HepG2 (cell line): ENCODE measurements at regions not wholly inside any gene's neighbourhood (a gene's known extent, or its start where the extent isn't known, plus 50 kb on each side); places are given as distances from the start of the nearest gene placed in this dataset.

Experiments
- ATAC-seq: fragments of 200-7000 bp; cut with Tn5 transposase; 3 replicates; pipeline ENCODE4 v1.9.1; 2020; ENCODE audit warnings: mild to moderate bottlenecking, moderate library complexity
- BruUV-seq: library from RNA; stranded (reverse); fragments of 400-500 nt; replicated peaks from 2 replicates; lab custom pipeline; 2021; lab: Mats Ljungman, UMichigan
- CTCF ChIA-PET: fragments of 300-600 bp; formaldehyde crosslinking; extraction: SDS; loops from one replicate; lab custom pipeline; 2021; ENCODE audit warnings: low total read pairs, inconsistent platforms, low intra/inter-chr PET ratio; lab: Yijun Ruan, JAX
- POLR2A ChIA-PET: fragments of 350-600 bp; sonication (Branson Sonifier 250); formaldehyde crosslinking; loops from one replicate; lab custom pipeline; 2020; ENCODE audit warnings: antibody characterized with exemption, inconsistent platforms; lab: Yijun Ruan, JAX
- DNase-seq: peaks from one replicate; pipeline ENCODE4 v3.0.0-alpha.2; 2015; ENCODE audit warnings: low spot score
- FAIRE-seq: peaks from 3 replicates; lab custom pipeline; 2011; peaks lifted over from hg19 to GRCh38; lab: Jason Lieb, UNC
- H2AFZ ChIP-seq: one replicate; pipeline ENCODE4 v1.6.1; 2011; ENCODE audit warnings: low read length, inconsistent platforms
- H3K27ac ChIP-seq: fragments of 300-600 bp; 3 replicates; pipeline ENCODE4 v1.8.0; 2011; ENCODE audit warnings: mixed run types, mild to moderate bottlenecking, mixed read lengths, low read length, inconsistent platforms; ENCODE audit not compliant: insufficient read depth; ENCODE audit errors: extremely low read length
- H3K27me3 ChIP-seq, 2 experiments: fragments of 200-600 bp in 1 of 2; 2 replicates in 1 of 2; 3 replicates in 1 of 2; pipeline versions ENCODE4 v1.6.0 to v1.8.0; 2011; ENCODE audit warnings: low read length in 2 of 2, mild to moderate bottlenecking in 2 of 2, moderate library complexity in 2 of 2, inconsistent platforms in 1 of 2; ENCODE audit not compliant: insufficient read depth in 2 of 2, control insufficient read depth in 1 of 2
- H3K36me3 ChIP-seq, 2 experiments: fragments of 200-600 bp in 1 of 2; replicated peaks in 1 of 2; 2 replicates in 1 of 2; 3 replicates in 1 of 2; pipeline versions ENCODE4 v1.5.1 to v1.8.0; 2011; ENCODE audit warnings: low read length in 2 of 2, inconsistent platforms in 1 of 2; ENCODE audit not compliant: insufficient read depth in 2 of 2, control insufficient read depth in 1 of 2
- H3K4me1 ChIP-seq: 2 replicates; pipeline ENCODE4 v1.5.1; 2012; ENCODE audit warnings: low read length, inconsistent platforms; ENCODE audit not compliant: insufficient read depth
- H3K4me2 ChIP-seq: 2 replicates; pipeline ENCODE4 v1.6.0; 2011; ENCODE audit warnings: low read depth, low read length, inconsistent platforms
- H3K4me3 ChIP-seq, 3 experiments: fragments of 200-600 bp in 1 of 3; sonication (generic), shearing (Covaris generic) in 1 of 3; replicated peaks in 1 of 3; 2 replicates each; pipeline ENCODE4 v1.5.1; 2011 to 2016; ENCODE audit warnings: low read length in 3 of 3, inconsistent platforms in 2 of 3, low read depth in 2 of 3, mild to moderate bottlenecking in 2 of 3, control low read depth in 1 of 3, mixed read lengths in 1 of 3; ENCODE audit not compliant: insufficient read depth in 1 of 3
- H3K79me2 ChIP-seq: one replicate; pipeline ENCODE4 v1.6.1; 2011; ENCODE audit warnings: low read length, inconsistent platforms; ENCODE audit not compliant: insufficient read depth
- H3K9ac ChIP-seq: 2 replicates; pipeline ENCODE4 v1.6.0; 2011; ENCODE audit warnings: mild to moderate bottlenecking, low read depth, low read length, inconsistent platforms; ENCODE audit not compliant: insufficient read depth
- H3K9me3 ChIP-seq: 2 replicates; pipeline ENCODE4 v1.5.1; 2012; ENCODE audit warnings: mild to moderate bottlenecking, low read length
- H4K20me1 ChIP-seq: 2 replicates; pipeline ENCODE4 v1.6.0; 2011; ENCODE audit warnings: inconsistent platforms, mild to moderate bottlenecking, low read length, moderate library complexity; ENCODE audit not compliant: insufficient read depth
- EEA1 ChIP-seq: sonication (generic); formaldehyde crosslinking; IDR thresholded peaks from 2 replicates; pipeline ENCODE4 v1.5.1; 2020; ENCODE audit warnings: mild to moderate bottlenecking, missing genetic modification reagents, borderline replicate concordance
- MYC ChIP-seq: sonication (generic); formaldehyde crosslinking; IDR thresholded peaks from 2 replicates; pipeline ENCODE4 v1.9.0; 2021; ENCODE audit warnings: missing genetic modification reagents, borderline replicate concordance
- NFATC3 ChIP-seq: sonication (generic); formaldehyde crosslinking; IDR thresholded peaks from 2 replicates; pipeline ENCODE4 v1.5.1; 2020; ENCODE audit warnings: mild to moderate bottlenecking, missing genetic modification reagents
- SP5 ChIP-seq: IDR thresholded peaks from 2 replicates; pipeline ENCODE4 v1.6.1; 2016; ENCODE audit warnings: low read depth, borderline replicate concordance
- STAG1 ChIP-seq: sonication (generic); formaldehyde crosslinking; IDR thresholded peaks from 2 replicates; pipeline ENCODE4 v1.4.0; 2020; ENCODE audit warnings: missing genetic modification reagents
- ZNF674 ChIP-seq: sonication (generic); formaldehyde crosslinking; IDR thresholded peaks from 2 replicates; pipeline ENCODE4 v1.5.0; 2020; ENCODE audit warnings: low read depth, mild to moderate bottlenecking, missing genetic modification reagents
- WGBS: methylation state at CpG from one replicate; pipeline ENCODE4 v1.1.6; 2017; ENCODE audit warnings: low lambda C conversion rate; 5-methylcytosine and 5-hydroxymethylcytosine counted together
- in situ Hi-C: cut with HindIII; loops from 2 replicates; pipeline ENCODE4 v1.10.0; 2017; ENCODE audit warnings: low pct_unique_long_range_greater_than_20kb; ENCODE audit not compliant: extremely low pct_ligation_motif_present
- intact Hi-C: fragments of 100-400 bp; cut with micrococcal nuclease; formaldehyde crosslinking; loops from one replicate; pipeline ENCODE4 v1.10.0; 2022; ENCODE audit not compliant: unreplicated experiment

DNA sequence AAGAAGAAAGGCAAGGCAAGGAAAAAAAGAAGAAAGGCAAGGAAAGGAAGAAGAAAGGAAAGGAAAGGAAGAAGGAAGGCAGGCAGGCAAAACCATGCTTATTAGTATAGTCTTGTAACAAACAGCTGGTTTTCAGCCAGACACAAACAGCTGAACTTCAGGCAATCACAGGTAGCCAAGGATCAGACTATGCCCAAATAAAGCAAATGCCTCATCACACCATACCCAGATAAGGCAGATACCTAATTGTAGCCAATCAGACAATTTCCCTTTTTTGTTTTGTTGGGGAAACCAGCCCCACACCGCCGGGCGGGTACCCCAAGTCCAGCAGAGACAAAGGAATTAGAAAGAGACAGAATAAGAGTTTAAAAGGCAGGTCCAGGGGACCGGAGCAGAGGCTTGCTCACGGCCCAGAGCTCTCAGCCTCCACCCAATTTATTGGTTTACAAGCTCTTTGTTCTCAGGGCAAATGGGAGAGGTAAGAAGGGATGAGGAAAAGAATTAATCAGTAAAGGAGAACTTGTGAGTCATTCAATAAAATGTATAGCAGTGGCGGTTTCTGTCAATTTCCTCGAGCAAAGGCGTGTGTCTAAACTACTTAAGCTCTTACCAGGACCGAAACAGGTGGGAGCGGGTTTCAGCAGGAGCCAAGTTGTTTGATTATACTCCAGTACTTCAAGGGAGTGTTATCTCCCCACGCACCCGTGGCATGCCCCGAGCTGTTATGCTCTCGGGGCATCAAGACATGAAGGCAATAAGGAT lies 886.8 kb downstream of the KCNT2 start:
- CTCF ChIA-PET, result no interaction called here
- H3K27ac ChIP-seq, result no peak overlapping the region
- DNase-seq, result no peak
- no peak overlapping the region for H3K9ac ChIP-seq
- no peaks in the 10 kb centered on the region for H3K36me3 ChIP-seq
- no peaks in the 10 kb centered on the region for H3K4me1 ChIP-seq
- 19% methylated on average over 12 of the region's 14 CpGs for WGBS
- H3K27me3 ChIP-seq, result no peaks in the 10 kb centered on the region
- in situ Hi-C loops (no loop called here), intact Hi-C loops (no loop called here)
- FAIRE-seq, result no peak
- H4K20me1 ChIP-seq, result no peaks in the 10 kb centered on the region
- no peak overlapping the region for H3K4me2 ChIP-seq
- POLR2A ChIA-PET, result no interaction called here
- no peaks in the 10 kb centered on the region for H3K9me3 ChIP-seq
- BruUV-seq, result no TSS peak
- ATAC-seq, result no peak
- no peak overlapping the region for H3K4me3 ChIP-seq
- no peak overlapping the region for H2AFZ ChIP-seq
- TF ChIP-seq ZNF674 (CRISPR knock-in tag), result no peak
- H3K79me2 ChIP-seq, result no peaks in the 10 kb centered on the region

DNA sequence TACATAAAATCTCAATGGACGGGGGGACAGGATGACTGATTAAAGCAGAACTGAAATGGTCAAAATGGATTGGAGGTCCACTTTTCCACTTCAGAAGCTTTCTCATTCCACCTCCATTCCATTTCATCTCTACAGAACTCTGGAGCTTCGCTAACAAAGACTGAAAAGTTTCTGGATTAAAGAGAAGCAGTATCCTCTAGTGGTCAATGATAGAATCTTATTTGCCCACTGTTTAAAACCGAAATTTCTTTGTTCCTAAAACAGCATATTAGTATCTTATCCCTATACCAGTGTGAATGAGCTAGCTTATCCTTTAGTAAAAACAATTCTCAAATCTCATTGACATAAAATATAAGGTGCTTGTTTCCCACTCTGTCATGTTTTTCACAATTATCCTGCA lies 890.6 kb downstream of the KCNT2 start:
- intact Hi-C loops, result no loop called here
- TF ChIP-seq STAG1 (CRISPR knock-in tag), result peak; percentile 25; the same call in 1 of the 2 replicates
- no peak for TF ChIP-seq EEA1 (CRISPR knock-in tag)
- no peak for TF ChIP-seq MYC (CRISPR knock-in tag)
- TF ChIP-seq NFATC3 (CRISPR knock-in tag), result no peak
- TF ChIP-seq SP5 (CRISPR knock-in tag), result no peak
- H2AFZ ChIP-seq, result no peak overlapping the region

More for the DNA sequence above, 890.6 kb downstream of the KCNT2 start:
- Histone ChIP-seq H3K27ac (no peak overlapping the region), H3K27me3 (no peaks in the 10 kb centered on the region; a peak in 1 of 5 replicates), H3K36me3 (no peaks in the 10 kb centered on the region), H3K9me3 (no peaks in the 10 kb centered on the region), H3K9ac (no peak overlapping the region), H3K79me2 (no peaks in the 10 kb centered on the region), H4K20me1 (no peaks in the 10 kb centered on the region), H3K4me2 (no peak overlapping the region), H3K4me3 (no peak overlapping the region), H3K4me1 (no peaks in the 10 kb centered on the region)
- WGBS, result 5% methylated on average over 3 of the region's 3 CpGs
- in situ Hi-C loops, result no loop called here
- DNase-seq (no peak), FAIRE-seq (no peak), ATAC-seq (peak; percentile 41; the same call in 2 of the 3 replicates)
- POLR2A ChIA-PET, result no interaction called here
- CTCF ChIA-PET, result no interaction called here
- no TSS peak for BruUV-seq
